Upper lobe of right lung (tissue), 1 donor: ENCODE measurements at regions not wholly inside any gene's neighbourhood (a gene's known extent, or its start where the extent isn't known, plus 50 kb on each side); places are given as distances from the start of the nearest gene placed in this dataset.
"Not testable (repeated sequence)": the region's sequence is repeated elsewhere in the genome, so short reads cannot be mapped to it uniquely, and the experiment has no call there.

Experiments used
- ATAC-seq: fragments of 200-7000 bp; cut with Tn5 transposase; one replicate; pipeline ENCODE4 v1.9.1; 2020; ENCODE audit warnings: mild to moderate bottlenecking, moderate library complexity
- DNase-seq: peaks from one replicate; pipeline ENCODE4 v3.0.0-alpha.2; 2020
- H3K27ac ChIP-seq: fragments of 200-600 bp; one replicate; pipeline ENCODE4 v1.8.0; 2022
- H3K27me3 ChIP-seq: fragments of 200-600 bp; one replicate; pipeline ENCODE4 v1.8.0; 2022; ENCODE audit warnings: mild to moderate bottlenecking
- H3K36me3 ChIP-seq: fragments of 200-600 bp; one replicate; pipeline ENCODE4 v1.8.0; 2022
- H3K4me1 ChIP-seq: fragments of 200-600 bp; one replicate; pipeline ENCODE4 v1.8.0; 2022
- H3K4me3 ChIP-seq: fragments of 200-600 bp; one replicate; pipeline ENCODE4 v1.8.0; 2022; ENCODE audit warnings: mild to moderate bottlenecking
- H3K9me3 ChIP-seq: fragments of 200-600 bp; one replicate; pipeline ENCODE4 v1.8.0; 2022
- CTCF ChIP-seq: fragments of 200-600 bp; IDR thresholded peaks from one replicate; pipeline ENCODE4 v1.8.0; 2022; ENCODE audit warnings: antibody characterized with exemption
- intact Hi-C: fragments of 100-400 bp; cut with DNase I; formaldehyde crosslinking; loops from one replicate; pipeline ENCODE4 v1.11.0; 2022
- donor health status: DM: no; HTN: yes; CAD: no; lungs with severe emphysema.

- no peaks in the 10 kb centered on the region for H3K36me3 ChIP-seq
- H3K27ac ChIP-seq = no peak overlapping the region
- H3K27me3 ChIP-seq = no peaks in the 10 kb centered on the region
- TF ChIP-seq CTCF = no peak
- no peaks in the 10 kb centered on the region for H3K9me3 ChIP-seq
- DNase-seq (no peak), ATAC-seq (no peak)
- H3K4me3 ChIP-seq = no peak overlapping the region
- H3K4me1 ChIP-seq = peaks cover 3% of the 10 kb centered on the region
- intact Hi-C loops = no loop called here
These were observed 58.5 kb upstream of the S1PR1 start for GRCh38 chr1:101178341-101178687.

- TF ChIP-seq CTCF = no peak
- intact Hi-C loops = no loop called here
- Histone ChIP-seq H3K36me3 (no peaks in the 10 kb centered on the region), H3K27ac (no peak overlapping the region), H3K27me3 (no peaks in the 10 kb centered on the region), H3K4me1 (no peaks in the 10 kb centered on the region), H3K4me3 (no peak overlapping the region), H3K9me3 (no peaks in the 10 kb centered on the region)
- DNase-seq = no peak
- no peak for ATAC-seq
These were observed 60.9 kb upstream of the S1PR1 start for GRCh38 chr1:101175886-101176285.

GRCh38 chr1:101175466-101175865 is 61.4 kb upstream of the S1PR1 start:
- Histone ChIP-seq H3K4me3 (no peak overlapping the region), H3K4me1 (no peaks in the 10 kb centered on the region), H3K36me3 (no peaks in the 10 kb centered on the region), H3K9me3 (no peaks in the 10 kb centered on the region), H3K27me3 (no peaks in the 10 kb centered on the region), H3K27ac (no peak overlapping the region)
- DNase-seq = no peak
- intact Hi-C loops = no loop called here
- TF ChIP-seq CTCF = no peak
- ATAC-seq = no peak

GRCh38 chr1:101174722-101175121 is 62.1 kb upstream of the S1PR1 start:
- no peak for TF ChIP-seq CTCF
- no peaks in the 10 kb centered on the region for H3K9me3 ChIP-seq
- no peaks in the 10 kb centered on the region for H3K27me3 ChIP-seq
- intact Hi-C loops = no loop called here
- DNase-seq = no peak
- H3K4me1 ChIP-seq = no peaks in the 10 kb centered on the region
- H3K27ac ChIP-seq = no peak overlapping the region
- H3K36me3 ChIP-seq = no peaks in the 10 kb centered on the region
- ATAC-seq = no peak
- no peak overlapping the region for H3K4me3 ChIP-seq

GRCh38 chr1:101174298-101174697 is 62.5 kb upstream of the S1PR1 start:
- ATAC-seq, H3K4me1 ChIP-seq, H3K9me3 ChIP-seq, H3K36me3 ChIP-seq, H3K27me3 ChIP-seq, DNase-seq, H3K4me3 ChIP-seq, intact Hi-C loops, H3K27ac ChIP-seq: not testable (repeated sequence)

- intact Hi-C loops = no loop called here
- no peak overlapping the region for H3K27ac ChIP-seq
- ATAC-seq (no peak), DNase-seq (no peak)
- H3K4me3 ChIP-seq = no peak overlapping the region
- no peaks in the 10 kb centered on the region for H3K27me3 ChIP-seq
- H3K4me1 ChIP-seq = peaks cover 4% of the 10 kb centered on the region
- H3K9me3 ChIP-seq = no peaks in the 10 kb centered on the region
- no peaks in the 10 kb centered on the region for H3K36me3 ChIP-seq
- TF ChIP-seq CTCF = no peak
These were observed 66.2 kb upstream of the S1PR1 start for GRCh38 chr1:101170506-101171050.
